Right lung (tissue), 2 donors: ENCODE measurements at regions not wholly inside any gene's neighbourhood (a gene's known extent, or its start where the extent isn't known, plus 50 kb on each side); places are given as distances from the start of the nearest gene placed in this dataset.

Experiments
- DNase-seq, 2 donors: peaks; one replicate each; pipeline ENCODE4 v3.0.0-alpha.2; 2013

- no peak for DNase-seq
These were observed 421.0 kb downstream of the DYNC2H1 start for GRCh38 chr11:103530257-103530656.

GRCh38 chr11:103532133-103532788 is 423.0 kb downstream of the DYNC2H1 start:
- no peak for DNase-seq

GRCh38 chr11:103534191-103534590 is 425.0 kb downstream of the DYNC2H1 start:
- no peak for DNase-seq

- no peak for DNase-seq
These were observed 425.7 kb downstream of the DYNC2H1 start for GRCh38 chr11:103534959-103535358.

GRCh38 chr11:103536335-103536722 is 427.1 kb downstream of the DYNC2H1 start:
- no peak for DNase-seq

GRCh38 chr11:103537904-103538502 is 428.8 kb downstream of the DYNC2H1 start:
- no peak for DNase-seq

GRCh38 chr11:103539166-103539565 is 429.9 kb downstream of the DYNC2H1 start:
- no peak for DNase-seq

GRCh38 chr11:103541186-103541795 is 432.1 kb downstream of the DYNC2H1 start:
- no peak for DNase-seq

- DNase-seq, result no peak
These were observed 433.6 kb downstream of the DYNC2H1 start for GRCh38 chr11:103542851-103543250.

- no peak for DNase-seq
These were observed 434.2 kb downstream of the DYNC2H1 start for GRCh38 chr11:103543456-103543855.

- no peak for DNase-seq
These were observed 435.6 kb downstream of the DYNC2H1 start for GRCh38 chr11:103544874-103545273.

- DNase-seq, result no peak
These were observed 436.3 kb downstream of the DYNC2H1 start for GRCh38 chr11:103545551-103545950.

- no peak for DNase-seq
These were observed 437.0 kb downstream of the DYNC2H1 start for GRCh38 chr11:103546236-103546635.

GRCh38 chr11:103547024-103547423 is 437.8 kb downstream of the DYNC2H1 start:
- no peak for DNase-seq

GRCh38 chr11:103547691-103548090 is 438.5 kb downstream of the DYNC2H1 start:
- DNase-seq, result no peak

GRCh38 chr11:103548838-103549237 is 439.6 kb downstream of the DYNC2H1 start:
- no peak for DNase-seq

GRCh38 chr11:103550811-103551210 is 441.6 kb downstream of the DYNC2H1 start:
- DNase-seq, result no peak

GRCh38 chr11:103552086-103552485 is 442.9 kb downstream of the DYNC2H1 start:
- DNase-seq, result no peak

GRCh38 chr11:103556171-103556570 is 446.9 kb downstream of the DYNC2H1 start:
- no peak for DNase-seq

- no peak for DNase-seq
These were observed 456.9 kb downstream of the DYNC2H1 start for GRCh38 chr11:103566116-103566515.

GRCh38 chr11:103581760-103582159 is 454.7 kb upstream of the DDI1 start:
- DNase-seq, result no peak

- no peak for DNase-seq
These were observed 454.0 kb upstream of the DDI1 start for GRCh38 chr11:103582351-103582909.

- DNase-seq, result no peak
These were observed 452.4 kb upstream of the DDI1 start for GRCh38 chr11:103584021-103584420.
